ENCODE measurements at regions not wholly inside any gene's neighbourhood (a gene's known extent, or its start where the extent isn't known, plus 50 kb on each side); places are given as distances from the start of the nearest gene placed in this dataset.

- DNase-seq (ENCODE audit: low spot score), result no peak
These were observed 268.0 kb downstream of the MSRB3 start for GRCh38 chr12:65546528-65546927.

- DNase-seq (ENCODE audit: low spot score), result peak; percentile 86
These were observed 267.4 kb upstream of the HMGA2 start for GRCh38 chr12:65556676-65557437.

- DNase-seq (ENCODE audit: low spot score), result no peak
These were observed 266.7 kb upstream of the HMGA2 start for GRCh38 chr12:65557438-65558181.

- no peak for DNase-seq (ENCODE audit: low spot score)
These were observed 264.0 kb upstream of the HMGA2 start for GRCh38 chr12:65560286-65560685.

- DNase-seq (ENCODE audit: low spot score), result no peak
These were observed 262.4 kb upstream of the HMGA2 start for GRCh38 chr12:65561798-65562382.

- DNase-seq (ENCODE audit: low spot score), result peak; percentile 61
These were observed 258.4 kb upstream of the HMGA2 start for GRCh38 chr12:65565601-65566560.

GRCh38 chr12:65566751-65567150 lies 257.5 kb upstream of the HMGA2 start:
- DNase-seq (ENCODE audit: low spot score), result no peak

- DNase-seq (ENCODE audit: low spot score), result no peak
These were observed 256.5 kb upstream of the HMGA2 start for GRCh38 chr12:65567820-65568219.

GRCh38 chr12:65568517-65568916 lies 255.8 kb upstream of the HMGA2 start:
- no peak for DNase-seq (ENCODE audit: low spot score)

GRCh38 chr12:65570451-65571130 lies 253.7 kb upstream of the HMGA2 start:
- no peak for DNase-seq (ENCODE audit: low spot score)

GRCh38 chr12:65574867-65575266 lies 249.4 kb upstream of the HMGA2 start:
- DNase-seq (ENCODE audit: low spot score), result no peak

- no peak for DNase-seq (ENCODE audit: low spot score)
These were observed 240.3 kb upstream of the HMGA2 start for GRCh38 chr12:65584016-65584415.

GRCh38 chr12:65585648-65586602 lies 238.4 kb upstream of the HMGA2 start:
- DNase-seq (ENCODE audit: low spot score), result peak; percentile 92

GRCh38 chr12:65586796-65587195 lies 237.5 kb upstream of the HMGA2 start:
- no peak for DNase-seq (ENCODE audit: low spot score)

- DNase-seq (ENCODE audit: low spot score), result peak; percentile 75
These were observed 234.0 kb upstream of the HMGA2 start for GRCh38 chr12:65590318-65590717.

- DNase-seq (ENCODE audit: low spot score), result no peak
These were observed 231.9 kb upstream of the HMGA2 start for GRCh38 chr12:65592416-65592815.

- DNase-seq (ENCODE audit: low spot score), result no peak
These were observed 231.0 kb upstream of the HMGA2 start for GRCh38 chr12:65593239-65593701.

- DNase-seq (ENCODE audit: low spot score), result peak; percentile 84
These were observed 229.9 kb upstream of the HMGA2 start for GRCh38 chr12:65594409-65594808.

- DNase-seq (ENCODE audit: low spot score), result no peak
These were observed 229.2 kb upstream of the HMGA2 start for GRCh38 chr12:65595016-65595560.
